GM12878 (cell line): ENCODE measurements at regions not wholly inside any gene's neighbourhood (a gene's known extent, or its start where the extent isn't known, plus 50 kb on each side); places are given as distances from the start of the nearest gene placed in this dataset.

Experiments used
- ATAC-seq: fragments of 200-7000 bp; cut with Tn5 transposase; 3 replicates; pipeline ENCODE4 v1.9.1; 2020; ENCODE audit warnings: mild to moderate bottlenecking, moderate library complexity
- BruUV-seq: library from RNA; stranded (reverse); fragments of 400-500 nt; replicated peaks from 2 replicates; lab custom pipeline; 2021; lab: Mats Ljungman, UMichigan
- CTCF ChIA-PET: fragments of 300-600 bp; sonication (Branson Sonifier 250); formaldehyde crosslinking; extraction: SDS; loops from one replicate; lab custom pipeline; 2021; ENCODE audit warnings: inconsistent platforms; lab: Yijun Ruan, JAX
- POLR2A ChIA-PET: fragments of 350-600 bp; formaldehyde crosslinking; extraction: SDS; loops from one replicate; lab custom pipeline; 2021; ENCODE audit warnings: inconsistent platforms; lab: Charles Lee
- RAD21 ChIA-PET: fragments of 300-600 bp; sonication (Branson Sonifier 250); formaldehyde crosslinking; loops from one replicate; lab custom pipeline; 2023; ENCODE audit warnings: antibody characterized with exemption; ENCODE audit not compliant: unreplicated experiment; lab: Charles Lee
- SMC1A ChIA-PET: fragments of 300-600 bp; sonication (Branson Sonifier 250); formaldehyde crosslinking; loops from one replicate; lab custom pipeline; 2023; ENCODE audit not compliant: unreplicated experiment, uncharacterized antibody; lab: Charles Lee
- DNase-seq: peaks from one replicate; pipeline ENCODE4 v3.0.0-alpha.2; 2011; ENCODE audit warnings: low read depth, low spot score
- FAIRE-seq: peaks from 3 replicates; lab custom pipeline; 2011; peaks lifted over from hg19 to GRCh38; lab: Jason Lieb, UNC
- H2AFZ ChIP-seq: 2 replicates; pipeline ENCODE4 v1.6.0; 2011; ENCODE audit warnings: low read depth, low read length, control low read depth; ENCODE audit not compliant: control insufficient read depth
- H3K27ac ChIP-seq: 2 replicates; pipeline ENCODE4 v1.5.1; 2011; ENCODE audit warnings: control low read depth; ENCODE audit not compliant: control insufficient read depth, insufficient read depth
- H3K27me3 ChIP-seq, 2 experiments: replicated peaks in 1 of 2; 2 replicates each; pipeline versions ENCODE4 v1.6.0 to v1.6.1; 2011; ENCODE audit warnings: low read length in 1 of 2; ENCODE audit not compliant: control insufficient read depth in 2 of 2, insufficient read depth in 2 of 2
- H3K36me3 ChIP-seq, 2 experiments: 2 replicates each; pipeline ENCODE4 v1.5.1; 2011; ENCODE audit warnings: low read length in 1 of 2; ENCODE audit not compliant: control insufficient read depth in 2 of 2, insufficient read depth in 2 of 2
- H3K4me1 ChIP-seq: 2 replicates; pipeline ENCODE4 v1.6.1; 2011; ENCODE audit warnings: mild to moderate bottlenecking, low read length, moderate library complexity, mixed read lengths; ENCODE audit not compliant: control insufficient read depth, insufficient read depth
- H3K4me2 ChIP-seq: 2 replicates; pipeline ENCODE4 v1.6.0; 2011; ENCODE audit warnings: control low read depth; ENCODE audit not compliant: control insufficient read depth, insufficient read depth
- H3K4me3 ChIP-seq: fragments of 200-600 bp; sonication (generic); 2 replicates; pipeline ENCODE4 v1.5.1; 2016
- H3K79me2 ChIP-seq: 2 replicates; pipeline ENCODE4 v1.6.0; 2011; ENCODE audit warnings: low read length; ENCODE audit not compliant: control insufficient read depth, insufficient read depth
- H3K9ac ChIP-seq: 2 replicates; pipeline ENCODE4 v1.8.0; 2011; ENCODE audit warnings: low read length, control low read depth, mixed read lengths; ENCODE audit not compliant: control insufficient read depth, insufficient read depth
- H3K9me3 ChIP-seq: replicated peaks from 3 replicates; pipeline ENCODE4 v1.5.1; 2011; ENCODE audit warnings: mild to moderate bottlenecking, low read length; ENCODE audit not compliant: control insufficient read depth, insufficient read depth
- H4K20me1 ChIP-seq: 2 replicates; pipeline ENCODE4 v1.6.0; 2011; ENCODE audit not compliant: control insufficient read depth, insufficient read depth
- ATF2 ChIP-seq: IDR thresholded peaks from 2 replicates; pipeline ENCODE4 v1.6.1; 2012; ENCODE audit warnings: low read length, inconsistent platforms
- CREM ChIP-seq: IDR thresholded peaks from 2 replicates; pipeline ENCODE4 v1.6.1; 2014; ENCODE audit warnings: antibody characterized with exemption, low read depth
- EED ChIP-seq: sonication (generic); IDR thresholded peaks from 2 replicates; pipeline ENCODE4 v1.6.1; 2016; ENCODE audit warnings: antibody characterized with exemption, low read depth
- ESRRA ChIP-seq: IDR thresholded peaks from 2 replicates; pipeline ENCODE4 v1.6.1; 2012; ENCODE audit warnings: mild to moderate bottlenecking, low read length, improper control_type of control experiment
- KAT2A ChIP-seq: conservative IDR thresholded peaks from 2 replicates; pipeline ENCODE4 v1.6.1; 2011; ENCODE audit warnings: low read depth, low read length; ENCODE audit not compliant: control insufficient read depth
- NFXL1 ChIP-seq: fragments of 450-650 bp; IDR thresholded peaks from 2 replicates; pipeline ENCODE4 v1.6.1; 2017; ENCODE audit warnings: antibody characterized with exemption, mild to moderate bottlenecking, borderline replicate concordance
- NR2C1 ChIP-seq: fragments of 450-650 bp; IDR thresholded peaks from 2 replicates; pipeline ENCODE4 v1.6.1; 2017; ENCODE audit warnings: antibody characterized with exemption, mild to moderate bottlenecking, moderate library complexity
- SP1 ChIP-seq: IDR thresholded peaks from one replicate; pipeline ENCODE4 v1.6.1; 2011; ENCODE audit warnings: low read depth, low read length
- WRNIP1 ChIP-seq: IDR thresholded peaks from 2 replicates; pipeline ENCODE4 v1.6.1; 2011; ENCODE audit warnings: low read depth, low read length, improper control_type of control experiment, borderline replicate concordance
- ZNF24 ChIP-seq: fragments of 450-650 bp; IDR thresholded peaks from 2 replicates; pipeline ENCODE4 v1.6.1; 2017; ENCODE audit warnings: antibody characterized with exemption, mild to moderate bottlenecking
- WGBS: methylation state at CpG from one replicate; pipeline ENCODE4 v1.1.6; 2016; ENCODE audit warnings: low lambda C conversion rate; ENCODE audit not compliant: insufficient replicate concordance, insufficient coverage; ENCODE audit errors: missing lambda C conversion rate; 5-methylcytosine and 5-hydroxymethylcytosine counted together
- in situ Hi-C: fragments of 300-500 bp; cut with MboI; formaldehyde crosslinking; loops from 9 replicates; pipeline ENCODE4 v1.14.3; 2018; ENCODE audit warnings: mixed read lengths
- intact Hi-C: fragments of 100-400 bp; cut with micrococcal nuclease; formaldehyde crosslinking; loops from one replicate; pipeline ENCODE4 v1.14.2; 2022; ENCODE audit not compliant: unreplicated experiment
- TF ChIP-seq, protein P1 (sequence below): IDR thresholded peaks from 2 replicates; pipeline ENCODE4 v1.6.1; 2011; ENCODE audit warnings: mild to moderate bottlenecking, low read depth, low read length, moderate library complexity; ENCODE audit not compliant: insufficient replicate concordance
- TF ChIP-seq, protein P2 (sequence below), 3 experiments: IDR thresholded peaks in 2 of 3; conservative IDR thresholded peaks in 1 of 3; 2 replicates each; pipeline ENCODE4 v1.5.1; 2011; ENCODE audit warnings: low read depth in 3 of 3, low read length in 3 of 3, mild to moderate bottlenecking in 3 of 3, control low read depth in 2 of 3, moderate library complexity in 2 of 3, inconsistent platforms in 1 of 3, mixed read lengths in 1 of 3; ENCODE audit not compliant: control insufficient read depth in 2 of 3, insufficient read depth in 1 of 3; ENCODE audit errors: extremely low read depth in 1 of 3

- Histone ChIP-seq H3K79me2 (no peaks in the 10 kb centered on the region), H3K4me2 (no peak overlapping the region), H3K27ac (no peak overlapping the region), H3K9ac (no peak overlapping the region), H4K20me1 (no peaks in the 10 kb centered on the region), H3K4me1 (no peaks in the 10 kb centered on the region), H3K9me3 (no peaks in the 10 kb centered on the region), H3K36me3 (no peaks in the 10 kb centered on the region), H2AFZ (no peak overlapping the region), H3K27me3 (no peaks in the 10 kb centered on the region), H3K4me3 (no peak overlapping the region)
- TF ChIP-seq, protein P1, sequence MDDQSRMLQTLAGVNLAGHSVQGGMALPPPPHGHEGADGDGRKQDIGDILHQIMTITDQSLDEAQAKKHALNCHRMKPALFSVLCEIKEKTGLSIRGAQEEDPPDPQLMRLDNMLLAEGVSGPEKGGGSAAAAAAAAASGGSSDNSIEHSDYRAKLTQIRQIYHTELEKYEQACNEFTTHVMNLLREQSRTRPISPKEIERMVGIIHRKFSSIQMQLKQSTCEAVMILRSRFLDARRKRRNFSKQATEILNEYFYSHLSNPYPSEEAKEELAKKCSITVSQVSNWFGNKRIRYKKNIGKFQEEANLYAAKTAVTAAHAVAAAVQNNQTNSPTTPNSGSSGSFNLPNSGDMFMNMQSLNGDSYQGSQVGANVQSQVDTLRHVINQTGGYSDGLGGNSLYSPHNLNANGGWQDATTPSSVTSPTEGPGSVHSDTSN: no peak
- TF ChIP-seq WRNIP1: no peak
- TF ChIP-seq, protein P2, sequence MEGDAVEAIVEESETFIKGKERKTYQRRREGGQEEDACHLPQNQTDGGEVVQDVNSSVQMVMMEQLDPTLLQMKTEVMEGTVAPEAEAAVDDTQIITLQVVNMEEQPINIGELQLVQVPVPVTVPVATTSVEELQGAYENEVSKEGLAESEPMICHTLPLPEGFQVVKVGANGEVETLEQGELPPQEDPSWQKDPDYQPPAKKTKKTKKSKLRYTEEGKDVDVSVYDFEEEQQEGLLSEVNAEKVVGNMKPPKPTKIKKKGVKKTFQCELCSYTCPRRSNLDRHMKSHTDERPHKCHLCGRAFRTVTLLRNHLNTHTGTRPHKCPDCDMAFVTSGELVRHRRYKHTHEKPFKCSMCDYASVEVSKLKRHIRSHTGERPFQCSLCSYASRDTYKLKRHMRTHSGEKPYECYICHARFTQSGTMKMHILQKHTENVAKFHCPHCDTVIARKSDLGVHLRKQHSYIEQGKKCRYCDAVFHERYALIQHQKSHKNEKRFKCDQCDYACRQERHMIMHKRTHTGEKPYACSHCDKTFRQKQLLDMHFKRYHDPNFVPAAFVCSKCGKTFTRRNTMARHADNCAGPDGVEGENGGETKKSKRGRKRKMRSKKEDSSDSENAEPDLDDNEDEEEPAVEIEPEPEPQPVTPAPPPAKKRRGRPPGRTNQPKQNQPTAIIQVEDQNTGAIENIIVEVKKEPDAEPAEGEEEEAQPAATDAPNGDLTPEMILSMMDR (IDR thresholded peaks at IDR 0.05 in 2 of 3, conservative IDR thresholded peaks at IDR 0.05 in 1 of 3; ENCODE audit: control insufficient read depth in 2 of 3, extremely low read depth in 1 of 3, insufficient read depth in 1 of 3, low read depth in 3 of 3, low read length in 3 of 3): no peak
- no peak for TF ChIP-seq EED
- TF ChIP-seq KAT2A: no peak
- TF ChIP-seq NR2C1: no peak
- TF ChIP-seq NFXL1: no peak
- no peak for TF ChIP-seq ATF2
- TF ChIP-seq ZNF24: no peak
- no peak for TF ChIP-seq CREM
- TF ChIP-seq SP1: no peak
- TF ChIP-seq ESRRA: no peak
- FAIRE-seq (no peak), ATAC-seq (no peak), DNase-seq (no peak)
- no TSS peak for BruUV-seq
- POLR2A ChIA-PET: no interaction called here
- SMC1A ChIA-PET: interaction anchor here (0.9 kb wide), 1 partner anchor 13 kb away, joined by 3 read pairs; no protein-coding TSS in a partner anchor
- RAD21 ChIA-PET: no interaction called here
- in situ Hi-C loops (no loop called here), intact Hi-C loops (no loop called here)
- WGBS: 19% methylated on average over 3 of the region's 3 CpGs
- CTCF ChIA-PET: no interaction called here
Observed at GRCh38 chr6:94478133-94479005, 1059.0 kb upstream of the EPHA7 start.
